IMR-90 (cell line): ENCODE measurements at regions not wholly inside any gene's neighbourhood (a gene's known extent, or its start where the extent isn't known, plus 50 kb on each side); places are given as distances from the start of the nearest gene placed in this dataset.

ENCODE experiments used
- ATAC-seq: fragments of 200-7000 bp; cut with Tn5 transposase; 2 replicates; pipeline ENCODE4 v1.9.1; 2020; ENCODE audit warnings: low read depth, mild to moderate bottlenecking, moderate library complexity
- BruUV-seq: library from RNA; stranded (reverse); fragments of 400-500 nt; replicated peaks from 2 replicates; lab custom pipeline; 2021; lab: Mats Ljungman, UMichigan
- CTCF ChIA-PET: fragments of 300-600 bp; formaldehyde crosslinking; extraction: SDS; loops from one replicate; lab custom pipeline; 2021; ENCODE audit warnings: antibody characterized with exemption; lab: Yijun Ruan, JAX
- POLR2A ChIA-PET: fragments of 300-600 bp; sonication (Branson Sonifier 250); formaldehyde crosslinking; loops from one replicate; lab custom pipeline; 2022; ENCODE audit warnings: antibody characterized with exemption; ENCODE audit not compliant: unreplicated experiment; lab: Charles Lee
- DNase-seq: peaks from one replicate; pipeline ENCODE4 v3.0.0; 2013
- H2AFZ ChIP-seq: replicated peaks from 2 replicates; pipeline ENCODE3; 2013; ENCODE audit warnings: low read length, mild to moderate bottlenecking; ENCODE audit not compliant: poor library complexity
- H2AK5ac ChIP-seq: 2 replicates; pipeline ENCODE4 v1.6.1; 2013; ENCODE audit warnings: low read depth, low read length, inconsistent platforms
- H2AK9ac ChIP-seq: replicated peaks from 2 replicates; pipeline ENCODE3; 2013; ENCODE audit warnings: mild to moderate bottlenecking, low read depth, low read length, moderate library complexity; ENCODE audit not compliant: poor library complexity
- H2BK120ac ChIP-seq: 2 replicates; pipeline ENCODE4 v1.6.1; 2013; ENCODE audit warnings: low read depth, low read length, inconsistent platforms
- H2BK15ac ChIP-seq: 3 replicates; pipeline ENCODE4 v1.6.1; 2013; ENCODE audit warnings: low read depth, low read length, inconsistent platforms
- H2BK20ac ChIP-seq: 2 replicates; pipeline ENCODE4 v1.6.1; 2013; ENCODE audit warnings: low read depth, mild to moderate bottlenecking, inconsistent platforms, low read length, moderate library complexity
- H2BK5ac ChIP-seq: 2 replicates; pipeline ENCODE4 v1.6.1; 2013; ENCODE audit warnings: mild to moderate bottlenecking, low read depth, low read length, inconsistent platforms; ENCODE audit not compliant: poor library complexity, severe bottlenecking
- H3K14ac ChIP-seq: replicated peaks from 2 replicates; pipeline ENCODE4 v1.6.1; 2013; ENCODE audit warnings: low read depth, low read length, inconsistent platforms
- H3K18ac ChIP-seq: 2 replicates; pipeline ENCODE4 v1.6.1; 2013; ENCODE audit warnings: low read depth, low read length, control low read depth
- H3K23ac ChIP-seq: 2 replicates; pipeline ENCODE4 v1.6.1; 2013; ENCODE audit warnings: low read depth, low read length, inconsistent platforms
- H3K27ac ChIP-seq: 2 replicates; pipeline ENCODE4 v1.5.1; 2013; ENCODE audit warnings: mild to moderate bottlenecking, control low read depth, low read length; ENCODE audit not compliant: insufficient read depth
- H3K27me3 ChIP-seq: 2 replicates; pipeline ENCODE4 v1.6.1; 2013; ENCODE audit warnings: low read length; ENCODE audit not compliant: control insufficient read depth, insufficient read depth
- H3K36me3 ChIP-seq: 2 replicates; pipeline ENCODE4 v1.6.1; 2013; ENCODE audit warnings: low read length, mixed read lengths; ENCODE audit not compliant: control insufficient read depth, insufficient read depth
- H3K4ac ChIP-seq: 2 replicates; pipeline ENCODE4 v1.6.1; 2013; ENCODE audit warnings: low read depth, low read length, inconsistent platforms
- H3K4me1 ChIP-seq: 2 replicates; pipeline ENCODE4 v1.6.1; 2013; ENCODE audit warnings: low read length, mixed read lengths; ENCODE audit not compliant: control insufficient read depth, insufficient read depth
- H3K4me2 ChIP-seq: 2 replicates; pipeline ENCODE4 v1.6.1; 2013; ENCODE audit warnings: low read depth, mild to moderate bottlenecking, control low read depth, low read length, moderate library complexity
- H3K4me3 ChIP-seq: 2 replicates; pipeline ENCODE4 v1.5.1; 2013; ENCODE audit warnings: low read depth, mild to moderate bottlenecking, control low read depth, low read length, moderate library complexity; ENCODE audit not compliant: insufficient read depth
- H3K56ac ChIP-seq: 2 replicates; pipeline ENCODE4 v1.6.1; 2013; ENCODE audit warnings: low read length, inconsistent platforms; ENCODE audit not compliant: insufficient read depth; ENCODE audit errors: extremely low read depth
- H3K79me1 ChIP-seq, 2 experiments: 2 replicates each; pipeline ENCODE4 v1.6.1; 2013; ENCODE audit warnings: low read length in 2 of 2, inconsistent platforms in 1 of 2, low read depth in 1 of 2
- H3K9ac ChIP-seq: 2 replicates; pipeline ENCODE4 v1.6.1; 2013; ENCODE audit warnings: low read depth, low read length, control low read depth
- H3K9me1 ChIP-seq: 2 replicates; pipeline ENCODE4 v1.6.1; 2013; ENCODE audit warnings: low read length, inconsistent platforms; ENCODE audit not compliant: insufficient read depth
- H3K9me3 ChIP-seq: 2 replicates; pipeline ENCODE4 v1.6.1; 2013; ENCODE audit warnings: low read length; ENCODE audit not compliant: control insufficient read depth, insufficient read depth
- H4K20me1 ChIP-seq: 2 replicates; pipeline ENCODE4 v1.6.1; 2013; ENCODE audit warnings: low read length, inconsistent platforms; ENCODE audit not compliant: insufficient read depth
- H4K5ac ChIP-seq: 2 replicates; pipeline ENCODE4 v1.6.1; 2013; ENCODE audit warnings: mild to moderate bottlenecking, low read depth, low read length, control low read depth
- H4K8ac ChIP-seq, 2 experiments: 2 replicates each; pipeline ENCODE4 v1.6.1; 2013; ENCODE audit warnings: low read depth in 2 of 2, low read length in 2 of 2, control low read depth in 1 of 2, inconsistent platforms in 1 of 2
- H4K91ac ChIP-seq: 2 replicates; pipeline ENCODE4 v1.6.1; 2013; ENCODE audit warnings: low read depth, low read length, inconsistent platforms; ENCODE audit not compliant: insufficient read depth
- BHLHE40 ChIP-seq: fragments of 150-350 bp; IDR thresholded peaks from 2 replicates; pipeline ENCODE4 v1.6.1; 2016; ENCODE audit warnings: mild to moderate bottlenecking, low read depth, low read length
- CEBPB ChIP-seq: IDR thresholded peaks from 2 replicates; pipeline ENCODE4 v1.6.1; 2012; ENCODE audit warnings: low read depth, low read length, improper control_type of control experiment
- CHD1 ChIP-seq: IDR thresholded peaks from 2 replicates; pipeline ENCODE4 v1.6.1; 2012; ENCODE audit warnings: low read depth, low read length, improper control_type of control experiment
- ELK1 ChIP-seq: fragments of 150-350 bp; IDR thresholded peaks from 2 replicates; pipeline ENCODE4 v1.6.1; 2016; ENCODE audit warnings: low read depth, mild to moderate bottlenecking, low read length, moderate library complexity, borderline replicate concordance
- MAFK ChIP-seq: IDR thresholded peaks from 2 replicates; pipeline ENCODE4 v1.6.1; 2012; ENCODE audit warnings: low read depth, low read length, improper control_type of control experiment
- MAZ ChIP-seq: IDR thresholded peaks from 2 replicates; pipeline ENCODE4 v1.6.1; 2012; ENCODE audit warnings: low read depth, mild to moderate bottlenecking, low read length, improper control_type of control experiment, moderate library complexity, borderline replicate concordance
- MXI1 ChIP-seq: IDR thresholded peaks from 2 replicates; pipeline ENCODE4 v1.6.1; 2012; ENCODE audit warnings: low read depth, mild to moderate bottlenecking, low read length, moderate library complexity, borderline replicate concordance
- POLR2A ChIP-seq: IDR thresholded peaks from 2 replicates; pipeline ENCODE4 v1.6.1; 2012; ENCODE audit warnings: mild to moderate bottlenecking, low read depth, low read length
- RAD21 ChIP-seq: IDR thresholded peaks from 2 replicates; pipeline ENCODE4 v1.6.1; 2012; ENCODE audit warnings: low read length, improper control_type of control experiment
- RCOR1 ChIP-seq: IDR thresholded peaks from 2 replicates; pipeline ENCODE4 v1.6.1; 2012; ENCODE audit warnings: mild to moderate bottlenecking, low read length, improper control_type of control experiment; ENCODE audit not compliant: insufficient replicate concordance
- USF2 ChIP-seq: fragments of 150-350 bp; IDR thresholded peaks from 2 replicates; pipeline ENCODE4 v1.6.1; 2017; ENCODE audit warnings: mild to moderate bottlenecking, antibody characterized with exemption, low read length, low read depth
- WGBS, 2 experiments: methylation state at CpG; one replicate each; pipeline versions ENCODE4 v1.1.5 to v1.1.7; 2013; ENCODE audit warnings: missing lambda C conversion rate in 2 of 2; ENCODE audit not compliant: insufficient read length in 1 of 2; ENCODE audit errors: extremely low coverage in 2 of 2; 5-methylcytosine and 5-hydroxymethylcytosine counted together
- dilution Hi-C: fragments of 300-500 bp; cut with HindIII; formaldehyde crosslinking; loops from one replicate; pipeline ENCODE4 v1.14.3; 2018; ENCODE audit warnings: low sequenced_read_pairs; ENCODE audit not compliant: unreplicated experiment
- in situ Hi-C: fragments of 300-500 bp; cut with MboI; formaldehyde crosslinking; loops from 3 replicates; pipeline ENCODE4 v1.14.3; 2019; ENCODE audit warnings: low sequenced_read_pairs, inconsistent platforms, mixed read lengths
- intact Hi-C: fragments of 100-400 bp; cut with micrococcal nuclease; formaldehyde crosslinking; loops from 2 replicates; pipeline ENCODE4 v1.10.0; 2022

- no peak overlapping the region for H3K23ac ChIP-seq
- no peak overlapping the region for H2BK5ac ChIP-seq
- no peak overlapping the region for H3K4ac ChIP-seq
- no peak overlapping the region for H3K56ac ChIP-seq
- peaks cover 19% of the 10 kb centered on the region for H3K27me3 ChIP-seq
- POLR2A ChIA-PET: no interaction called here
- intact Hi-C loops: no loop called here
- no peak overlapping the region for H2AK5ac ChIP-seq
- no peak overlapping the region for H2AK9ac ChIP-seq
- H4K8ac ChIP-seq: no peak overlapping the region
- no peak overlapping the region for H2BK15ac ChIP-seq
- no peaks in the 10 kb centered on the region for H4K20me1 ChIP-seq
- no TSS peak for BruUV-seq
- H2AFZ ChIP-seq: no peak overlapping the region
- no peak overlapping the region for H4K5ac ChIP-seq
- H3K79me1 ChIP-seq: no peaks in the 10 kb centered on the region
- WGBS, 2 experiments: 14% methylated on average over 2 of the region's 7 CpGs; no CpG with 5 or more reads in 1 of the 2 experiments
- H2BK120ac ChIP-seq: no peak overlapping the region
- H3K9me1 ChIP-seq: no peaks in the 10 kb centered on the region
- ATAC-seq (no peak), DNase-seq (no peak)
- H3K18ac ChIP-seq: no peak overlapping the region
- no peak overlapping the region for H4K91ac ChIP-seq
- H3K9ac ChIP-seq: no peak overlapping the region
- in situ Hi-C loops: no loop called here
- H3K4me2 ChIP-seq: no peak overlapping the region
- H3K4me3 ChIP-seq: no peak overlapping the region
- CTCF ChIA-PET: no interaction called here
- no peak overlapping the region for H3K27ac ChIP-seq
- TF ChIP-seq MAFK (no peak), MXI1 (no peak), CHD1 (no peak), POLR2A (no peak), BHLHE40 (no peak), CEBPB (no peak), ELK1 (no peak), MAZ (no peak), RAD21 (no peak), USF2 (no peak), RCOR1 (no peak)
- no peaks in the 10 kb centered on the region for H3K36me3 ChIP-seq
- dilution Hi-C loops: no loop called here
- H3K4me1 ChIP-seq: no peaks in the 10 kb centered on the region
- no peak overlapping the region for H2BK20ac ChIP-seq
- H3K9me3 ChIP-seq: no peaks in the 10 kb centered on the region
- no peak overlapping the region for H3K14ac ChIP-seq
Observed at GRCh38 chr18:46343456-46343855, 239.3 kb downstream of the HAUS1 start.
